HepG2 (cell line): ENCODE measurements at regions not wholly inside any gene's neighbourhood (a gene's known extent, or its start where the extent isn't known, plus 50 kb on each side); places are given as distances from the start of the nearest gene placed in this dataset.

Experiments
- ATAC-seq: fragments of 200-7000 bp; cut with Tn5 transposase; 3 replicates; pipeline ENCODE4 v1.9.1; 2020; ENCODE audit warnings: mild to moderate bottlenecking, moderate library complexity
- BruUV-seq: library from RNA; stranded (reverse); fragments of 400-500 nt; replicated peaks from 2 replicates; lab custom pipeline; 2021; lab: Mats Ljungman, UMichigan
- CTCF ChIA-PET: fragments of 300-600 bp; formaldehyde crosslinking; extraction: SDS; loops from one replicate; lab custom pipeline; 2021; ENCODE audit warnings: low total read pairs, inconsistent platforms, low intra/inter-chr PET ratio; lab: Yijun Ruan, JAX
- POLR2A ChIA-PET: fragments of 350-600 bp; sonication (Branson Sonifier 250); formaldehyde crosslinking; loops from one replicate; lab custom pipeline; 2020; ENCODE audit warnings: antibody characterized with exemption, inconsistent platforms; lab: Yijun Ruan, JAX
- DNase-seq: peaks from one replicate; pipeline ENCODE4 v3.0.0-alpha.2; 2015; ENCODE audit warnings: low spot score
- FAIRE-seq: peaks from 3 replicates; lab custom pipeline; 2011; peaks lifted over from hg19 to GRCh38; lab: Jason Lieb, UNC
- H2AFZ ChIP-seq: one replicate; pipeline ENCODE4 v1.6.1; 2011; ENCODE audit warnings: low read length, inconsistent platforms
- H3K27ac ChIP-seq: fragments of 300-600 bp; 3 replicates; pipeline ENCODE4 v1.8.0; 2011; ENCODE audit warnings: mixed run types, mild to moderate bottlenecking, mixed read lengths, low read length, inconsistent platforms; ENCODE audit not compliant: insufficient read depth; ENCODE audit errors: extremely low read length
- H3K27me3 ChIP-seq, 2 experiments: fragments of 200-600 bp in 1 of 2; 2 replicates in 1 of 2; 3 replicates in 1 of 2; pipeline versions ENCODE4 v1.6.0 to v1.8.0; 2011; ENCODE audit warnings: low read length in 2 of 2, mild to moderate bottlenecking in 2 of 2, moderate library complexity in 2 of 2, inconsistent platforms in 1 of 2; ENCODE audit not compliant: insufficient read depth in 2 of 2, control insufficient read depth in 1 of 2
- H3K36me3 ChIP-seq, 2 experiments: fragments of 200-600 bp in 1 of 2; replicated peaks in 1 of 2; 2 replicates in 1 of 2; 3 replicates in 1 of 2; pipeline versions ENCODE4 v1.5.1 to v1.8.0; 2011; ENCODE audit warnings: low read length in 2 of 2, inconsistent platforms in 1 of 2; ENCODE audit not compliant: insufficient read depth in 2 of 2, control insufficient read depth in 1 of 2
- H3K4me1 ChIP-seq: 2 replicates; pipeline ENCODE4 v1.5.1; 2012; ENCODE audit warnings: low read length, inconsistent platforms; ENCODE audit not compliant: insufficient read depth
- H3K4me2 ChIP-seq: 2 replicates; pipeline ENCODE4 v1.6.0; 2011; ENCODE audit warnings: low read depth, low read length, inconsistent platforms
- H3K4me3 ChIP-seq, 3 experiments: fragments of 200-600 bp in 1 of 3; sonication (generic), shearing (Covaris generic) in 1 of 3; replicated peaks in 1 of 3; 2 replicates each; pipeline ENCODE4 v1.5.1; 2011 to 2016; ENCODE audit warnings: low read length in 3 of 3, inconsistent platforms in 2 of 3, low read depth in 2 of 3, mild to moderate bottlenecking in 2 of 3, control low read depth in 1 of 3, mixed read lengths in 1 of 3; ENCODE audit not compliant: insufficient read depth in 1 of 3
- H3K79me2 ChIP-seq: one replicate; pipeline ENCODE4 v1.6.1; 2011; ENCODE audit warnings: low read length, inconsistent platforms; ENCODE audit not compliant: insufficient read depth
- H3K9ac ChIP-seq: 2 replicates; pipeline ENCODE4 v1.6.0; 2011; ENCODE audit warnings: mild to moderate bottlenecking, low read depth, low read length, inconsistent platforms; ENCODE audit not compliant: insufficient read depth
- H3K9me3 ChIP-seq: 2 replicates; pipeline ENCODE4 v1.5.1; 2012; ENCODE audit warnings: mild to moderate bottlenecking, low read length
- H4K20me1 ChIP-seq: 2 replicates; pipeline ENCODE4 v1.6.0; 2011; ENCODE audit warnings: inconsistent platforms, mild to moderate bottlenecking, low read length, moderate library complexity; ENCODE audit not compliant: insufficient read depth
- ARNT2 ChIP-seq: sonication (generic); formaldehyde crosslinking; IDR thresholded peaks from 2 replicates; pipeline ENCODE4 v1.8.0; 2022; ENCODE audit warnings: mild to moderate bottlenecking, low read depth, missing genetic modification reagents, moderate library complexity
- HOXD1 ChIP-seq: sonication (generic); formaldehyde crosslinking; IDR thresholded peaks from 2 replicates; pipeline ENCODE4 v1.5.0; 2020; ENCODE audit warnings: missing genetic modification reagents
- IKZF1 ChIP-seq: fragments of 450-650 bp; IDR thresholded peaks from 2 replicates; pipeline ENCODE4 v1.7.1; 2016
- MAFF ChIP-seq: IDR thresholded peaks from 2 replicates; pipeline ENCODE4 v1.6.1; 2011; ENCODE audit warnings: low read depth, low read length, improper control_type of control experiment
- MBNL3 ChIP-seq: fragments of 250-450 bp; sonication (Bioruptor Pico); conservative IDR thresholded peaks from 2 replicates; pipeline ENCODE4 v1.8.0; 2022; ENCODE audit warnings: mild to moderate bottlenecking, inconsistent platforms
- NAIF1 ChIP-seq: sonication (generic); formaldehyde crosslinking; IDR thresholded peaks from 2 replicates; pipeline ENCODE4 v1.5.0; 2020; ENCODE audit warnings: mild to moderate bottlenecking, missing genetic modification reagents, borderline replicate concordance
- PCBP1 ChIP-seq: fragments of 200-400 bp; formaldehyde crosslinking; IDR thresholded peaks from 2 replicates; pipeline ENCODE4 v1.6.1; 2017; ENCODE audit warnings: mild to moderate bottlenecking, low read depth, low read length, borderline replicate concordance
- ZNF530 ChIP-seq: sonication (generic); formaldehyde crosslinking; IDR thresholded peaks from 2 replicates; pipeline ENCODE4 v1.5.0; 2020; ENCODE audit warnings: low read depth, mild to moderate bottlenecking, missing genetic modification reagents
- ZNF614 ChIP-seq: IDR thresholded peaks from 2 replicates; pipeline ENCODE4 v1.6.1; 2018; ENCODE audit warnings: missing biosample characterization, missing genetic modification reagents, inconsistent platforms, borderline replicate concordance
- ZNF674 ChIP-seq: sonication (generic); formaldehyde crosslinking; IDR thresholded peaks from 2 replicates; pipeline ENCODE4 v1.5.0; 2020; ENCODE audit warnings: low read depth, mild to moderate bottlenecking, missing genetic modification reagents
- WGBS: methylation state at CpG from one replicate; pipeline ENCODE4 v1.1.6; 2017; ENCODE audit warnings: low lambda C conversion rate; 5-methylcytosine and 5-hydroxymethylcytosine counted together
- in situ Hi-C: cut with HindIII; loops from 2 replicates; pipeline ENCODE4 v1.10.0; 2017; ENCODE audit warnings: low pct_unique_long_range_greater_than_20kb; ENCODE audit not compliant: extremely low pct_ligation_motif_present
- intact Hi-C: fragments of 100-400 bp; cut with micrococcal nuclease; formaldehyde crosslinking; loops from one replicate; pipeline ENCODE4 v1.10.0; 2022; ENCODE audit not compliant: unreplicated experiment
- TF ChIP-seq, protein P1 (sequence below): sonication (generic); formaldehyde crosslinking; conservative IDR thresholded peaks from 2 replicates; pipeline ENCODE4 v1.4.0; 2020; ENCODE audit warnings: mild to moderate bottlenecking, missing genetic modification reagents, moderate library complexity
- TF ChIP-seq, protein P2 (sequence below): sonication (generic); formaldehyde crosslinking; IDR thresholded peaks from 2 replicates; pipeline ENCODE4 v1.8.0; 2023; ENCODE audit warnings: mild to moderate bottlenecking, missing genetic modification reagents
- TF ChIP-seq, protein P3 (sequence below): sonication (generic); formaldehyde crosslinking; conservative IDR thresholded peaks from 2 replicates; pipeline ENCODE4 v1.4.0; 2020; ENCODE audit warnings: missing genetic modification reagents

DNA sequence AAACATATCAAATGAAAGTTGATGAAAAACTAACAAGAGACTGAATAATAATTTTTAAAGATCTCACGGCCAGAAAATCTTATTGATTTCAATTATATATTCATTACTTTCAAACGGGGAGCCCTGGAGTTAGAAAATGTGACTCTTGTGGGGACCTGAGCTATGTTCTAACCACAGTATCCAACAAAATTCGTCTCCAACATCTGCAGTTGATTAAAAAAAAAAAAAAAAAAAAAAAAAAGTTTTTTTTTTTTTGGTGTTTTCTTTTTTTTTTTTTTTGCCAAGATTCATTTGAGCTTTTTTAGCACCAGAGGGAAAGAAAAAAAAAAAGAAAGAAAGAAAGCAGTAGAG, 144.3 kb upstream of the PIK3R1 start:
- FAIRE-seq (no peak), ATAC-seq (no peak)
- intact Hi-C loops: no loop called here

DNA sequence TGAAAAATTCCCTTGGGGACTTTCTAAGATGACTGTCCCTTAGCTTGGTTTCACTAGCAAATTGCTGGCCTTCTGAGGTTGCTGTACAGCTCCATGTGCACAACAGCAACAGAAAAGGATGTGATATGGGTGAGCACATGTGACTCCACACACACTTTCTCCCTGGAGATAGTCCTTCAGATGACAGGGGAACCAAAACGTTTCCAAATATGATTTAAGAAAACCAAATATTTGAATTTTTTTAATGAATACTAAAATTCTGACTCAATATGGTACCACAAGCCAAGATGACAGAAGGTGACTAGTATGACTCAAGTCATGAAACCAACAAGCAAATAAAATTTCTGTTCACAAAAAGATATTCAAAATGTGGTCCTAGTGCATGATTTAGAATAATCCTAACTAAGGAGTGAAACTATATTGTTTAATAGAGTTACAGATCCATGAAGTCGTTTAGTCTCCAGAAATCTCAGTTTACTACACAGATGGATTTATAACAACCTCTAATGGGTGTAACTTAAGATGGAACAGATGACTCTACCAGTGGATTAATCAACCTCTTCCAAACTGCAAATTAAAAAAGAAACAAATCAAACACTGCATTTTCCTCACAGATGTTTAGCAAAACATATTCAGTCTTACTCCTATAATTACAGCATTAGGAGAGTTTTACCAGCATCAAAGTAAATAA, 144.8 kb upstream of the PIK3R1 start:
- FAIRE-seq: no peak
- CTCF ChIA-PET: no interaction called here
- intact Hi-C loops (no loop called here), in situ Hi-C loops (no loop called here)
- H3K4me3 ChIP-seq: no peak overlapping the region
- WGBS: 4% methylated on average over 2 of the region's 2 CpGs
- H4K20me1 ChIP-seq: no peaks in the 10 kb centered on the region
- H3K36me3 ChIP-seq: no peaks in the 10 kb centered on the region
- no peak overlapping the region for H3K27ac ChIP-seq
- peaks cover 9% of the 10 kb centered on the region; the same call in 1 of the 2 replicates for H3K4me1 ChIP-seq
- POLR2A ChIA-PET: no interaction called here
- H3K79me2 ChIP-seq: no peaks in the 10 kb centered on the region
- H2AFZ ChIP-seq: no peak overlapping the region
- no TSS peak for BruUV-seq
- H3K27me3 ChIP-seq: no peaks in the 10 kb centered on the region; a peak in 1 of 5 replicates
- ATAC-seq: no peak
- no peaks in the 10 kb centered on the region for H3K9me3 ChIP-seq
- no peak overlapping the region for H3K9ac ChIP-seq
- H3K4me2 ChIP-seq: no peak overlapping the region
- DNase-seq: no peak
- TF ChIP-seq MAFF (no peak), NAIF1 (CRISPR knock-in tag) (no peak), ARNT2 (CRISPR knock-in tag) (no peak), PCBP1 (no peak), ZNF614 (no peak), ZNF674 (CRISPR knock-in tag) (no peak), IKZF1 (no peak), HOXD1 (no peak)
- TF ChIP-seq, protein P1, sequence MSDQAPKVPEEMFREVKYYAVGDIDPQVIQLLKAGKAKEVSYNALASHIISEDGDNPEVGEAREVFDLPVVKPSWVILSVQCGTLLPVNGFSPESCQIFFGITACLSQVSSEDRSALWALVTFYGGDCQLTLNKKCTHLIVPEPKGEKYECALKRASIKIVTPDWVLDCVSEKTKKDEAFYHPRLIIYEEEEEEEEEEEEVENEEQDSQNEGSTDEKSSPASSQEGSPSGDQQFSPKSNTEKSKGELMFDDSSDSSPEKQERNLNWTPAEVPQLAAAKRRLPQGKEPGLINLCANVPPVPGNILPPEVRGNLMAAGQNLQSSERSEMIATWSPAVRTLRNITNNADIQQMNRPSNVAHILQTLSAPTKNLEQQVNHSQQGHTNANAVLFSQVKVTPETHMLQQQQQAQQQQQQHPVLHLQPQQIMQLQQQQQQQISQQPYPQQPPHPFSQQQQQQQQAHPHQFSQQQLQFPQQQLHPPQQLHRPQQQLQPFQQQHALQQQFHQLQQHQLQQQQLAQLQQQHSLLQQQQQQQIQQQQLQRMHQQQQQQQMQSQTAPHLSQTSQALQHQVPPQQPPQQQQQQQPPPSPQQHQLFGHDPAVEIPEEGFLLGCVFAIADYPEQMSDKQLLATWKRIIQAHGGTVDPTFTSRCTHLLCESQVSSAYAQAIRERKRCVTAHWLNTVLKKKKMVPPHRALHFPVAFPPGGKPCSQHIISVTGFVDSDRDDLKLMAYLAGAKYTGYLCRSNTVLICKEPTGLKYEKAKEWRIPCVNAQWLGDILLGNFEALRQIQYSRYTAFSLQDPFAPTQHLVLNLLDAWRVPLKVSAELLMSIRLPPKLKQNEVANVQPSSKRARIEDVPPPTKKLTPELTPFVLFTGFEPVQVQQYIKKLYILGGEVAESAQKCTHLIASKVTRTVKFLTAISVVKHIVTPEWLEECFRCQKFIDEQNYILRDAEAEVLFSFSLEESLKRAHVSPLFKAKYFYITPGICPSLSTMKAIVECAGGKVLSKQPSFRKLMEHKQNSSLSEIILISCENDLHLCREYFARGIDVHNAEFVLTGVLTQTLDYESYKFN (CRISPR knock-in tag): no peak
- TF ChIP-seq, protein P2, sequence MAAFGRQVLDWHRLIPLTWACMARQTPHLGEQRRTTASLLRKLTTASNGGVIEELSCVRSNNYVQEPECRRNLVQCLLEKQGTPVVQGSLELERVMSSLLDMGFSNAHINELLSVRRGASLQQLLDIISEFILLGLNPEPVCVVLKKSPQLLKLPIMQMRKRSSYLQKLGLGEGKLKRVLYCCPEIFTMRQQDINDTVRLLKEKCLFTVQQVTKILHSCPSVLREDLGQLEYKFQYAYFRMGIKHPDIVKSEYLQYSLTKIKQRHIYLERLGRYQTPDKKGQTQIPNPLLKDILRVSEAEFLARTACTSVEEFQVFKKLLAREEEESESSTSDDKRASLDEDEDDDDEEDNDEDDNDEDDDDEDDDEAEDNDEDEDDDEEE (CRISPR knock-in tag): no peak

More for the DNA sequence above, 144.3 kb upstream of the PIK3R1 start:
- ChIA-PET POLR2A (no interaction called here), CTCF (no interaction called here)
- Histone ChIP-seq H3K4me3 (no peak overlapping the region), H3K27ac (no peak overlapping the region), H2AFZ (no peak overlapping the region), H3K4me1 (peaks cover 9% of the 10 kb centered on the region; the same call in 1 of the 2 replicates), H3K27me3 (no peaks in the 10 kb centered on the region; a peak in 1 of 5 replicates), H3K4me2 (no peak overlapping the region), H3K9me3 (no peaks in the 10 kb centered on the region), H3K9ac (no peak overlapping the region), H3K36me3 (no peaks in the 10 kb centered on the region), H3K79me2 (no peaks in the 10 kb centered on the region), H4K20me1 (no peaks in the 10 kb centered on the region)
- DNase-seq: no peak
- BruUV-seq: no TSS peak
- in situ Hi-C loops: no loop called here
- TF ChIP-seq MBNL3 (CRISPR knock-in tag) (no peak), ZNF530 (CRISPR knock-in tag) (no peak)
- TF ChIP-seq, protein P3, sequence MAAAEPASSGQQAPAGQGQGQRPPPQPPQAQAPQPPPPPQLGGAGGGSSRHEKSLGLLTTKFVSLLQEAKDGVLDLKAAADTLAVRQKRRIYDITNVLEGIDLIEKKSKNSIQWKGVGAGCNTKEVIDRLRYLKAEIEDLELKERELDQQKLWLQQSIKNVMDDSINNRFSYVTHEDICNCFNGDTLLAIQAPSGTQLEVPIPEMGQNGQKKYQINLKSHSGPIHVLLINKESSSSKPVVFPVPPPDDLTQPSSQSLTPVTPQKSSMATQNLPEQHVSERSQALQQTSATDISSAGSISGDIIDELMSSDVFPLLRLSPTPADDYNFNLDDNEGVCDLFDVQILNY (CRISPR knock-in tag): no peak
- whole genome bisulfite sequencing: 13% methylated on average over 3 of the region's 3 CpGs
